SH-SY5Y (cell line): ENCODE measurements at regions not wholly inside any gene's neighbourhood (a gene's known extent, or its start where the extent isn't known, plus 50 kb on each side); places are given as distances from the start of the nearest gene placed in this dataset.

Experiments used
- GATA2 ChIP-seq: IDR thresholded peaks from 2 replicates; pipeline ENCODE4 v1.6.1; 2011; ENCODE audit warnings: mild to moderate bottlenecking, low read depth, low read length
- GATA3 ChIP-seq: IDR thresholded peaks from 2 replicates; pipeline ENCODE4 v1.6.1; 2011; ENCODE audit warnings: low read depth, mild to moderate bottlenecking, low read length, moderate library complexity

GRCh38 chrX:26083093-26083492 is 55.0 kb upstream of the MAGEB18 start:
- TF ChIP-seq GATA2, result no peak
- TF ChIP-seq GATA3, result no peak
